Smooth muscle cell (in vitro differentiated cells): ENCODE measurements at regions not wholly inside any gene's neighbourhood (a gene's known extent, or its start where the extent isn't known, plus 50 kb on each side); places are given as distances from the start of the nearest gene placed in this dataset.

ENCODE experiments used
- DNase-seq: peaks from one replicate; lab custom pipeline; 2025; ENCODE audit not compliant: unreplicated experiment; lab: John Stamatoyannopoulos, UW
- H2AFZ ChIP-seq: fragments of 200-600 bp; sonication (generic); 2 replicates; pipeline ENCODE4 v1.6.0; 2016; ENCODE audit warnings: antibody characterized with exemption, low read depth, mild to moderate bottlenecking
- H3F3A ChIP-seq: fragments of 200-600 bp; sonication (generic); 2 replicates; pipeline ENCODE4 v1.6.0; 2017; ENCODE audit warnings: antibody characterized with exemption, low read depth
- H3K27ac ChIP-seq: fragments of 200-600 bp; sonication (generic); 2 replicates; pipeline ENCODE4 v1.5.1; 2016; ENCODE audit warnings: low read depth, mild to moderate bottlenecking
- H3K27me3 ChIP-seq: fragments of 200-600 bp; sonication (generic); 2 replicates; pipeline ENCODE4 v1.6.1; 2016; ENCODE audit warnings: low read depth, mild to moderate bottlenecking
- H3K36me3 ChIP-seq: fragments of 200-600 bp; sonication (generic); 2 replicates; pipeline ENCODE4 v1.5.1; 2016; ENCODE audit warnings: low read depth
- H3K4me1 ChIP-seq: fragments of 200-600 bp; sonication (generic); 2 replicates; pipeline ENCODE4 v1.5.1; 2016; ENCODE audit warnings: low read depth
- H3K4me2 ChIP-seq: fragments of 200-600 bp; sonication (generic); 2 replicates; pipeline ENCODE4 v1.6.0; 2016; ENCODE audit warnings: mild to moderate bottlenecking
- H3K4me3 ChIP-seq: fragments of 200-600 bp; sonication (generic); 2 replicates; pipeline ENCODE4 v1.5.1; 2016; ENCODE audit warnings: mild to moderate bottlenecking
- H3K79me2 ChIP-seq: fragments of 200-600 bp; sonication (generic); 2 replicates; pipeline ENCODE4 v1.6.0; 2016; ENCODE audit warnings: low read depth, mild to moderate bottlenecking
- H3K9ac ChIP-seq: fragments of 200-600 bp; sonication (generic); 2 replicates; pipeline ENCODE4 v1.6.0; 2016; ENCODE audit warnings: low read depth
- H3K9me3 ChIP-seq: fragments of 200-600 bp; sonication (generic); replicated peaks from 2 replicates; pipeline ENCODE4 v1.5.1; 2016; ENCODE audit warnings: low read depth
- H4K20me1 ChIP-seq: fragments of 200-600 bp; sonication (generic); 2 replicates; pipeline ENCODE4 v1.6.0; 2016; ENCODE audit warnings: low read depth
- WGBS: methylation state at CpG from one replicate; pipeline ENCODE4 v1.1.7; 2016; ENCODE audit warnings: low lambda C conversion rate; 5-methylcytosine and 5-hydroxymethylcytosine counted together
- TF ChIP-seq, protein P1 (sequence below): fragments of 200-600 bp; sonication (generic); IDR thresholded peaks from 2 replicates; pipeline ENCODE4 v1.5.1; 2017; ENCODE audit warnings: borderline replicate concordance, mild to moderate bottlenecking, antibody characterized with exemption; ENCODE audit not compliant: insufficient read depth, poor library complexity, severe bottlenecking

DNA sequence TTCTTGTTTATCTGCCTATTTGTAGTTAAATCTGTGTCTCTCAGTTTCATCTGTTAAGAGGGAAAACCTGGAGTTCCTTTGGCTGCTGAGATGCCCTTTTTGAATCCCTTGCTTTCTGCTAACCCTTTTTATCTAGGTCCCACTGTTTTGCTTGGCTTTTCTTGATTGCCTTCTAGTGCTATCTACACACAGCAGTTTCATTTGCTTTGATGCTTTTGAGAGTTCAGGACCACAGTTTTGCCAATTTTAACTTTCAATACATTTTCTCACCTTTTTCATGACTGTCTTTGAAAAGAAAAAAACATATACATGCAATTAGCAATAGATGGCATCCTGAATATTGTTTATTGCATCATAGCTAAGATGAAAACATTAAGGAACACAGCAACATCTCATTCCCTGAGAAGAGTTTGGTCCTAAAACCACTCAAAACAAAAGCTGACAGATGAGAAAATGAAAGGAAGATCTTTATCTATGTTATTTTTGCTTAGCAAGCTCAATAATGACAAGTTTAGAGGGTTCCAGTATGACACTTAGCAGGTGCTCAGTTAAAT is 241.4 kb upstream of the MEX3C start:
- no peak overlapping the region for H3K9ac ChIP-seq
- TF ChIP-seq, protein P1, sequence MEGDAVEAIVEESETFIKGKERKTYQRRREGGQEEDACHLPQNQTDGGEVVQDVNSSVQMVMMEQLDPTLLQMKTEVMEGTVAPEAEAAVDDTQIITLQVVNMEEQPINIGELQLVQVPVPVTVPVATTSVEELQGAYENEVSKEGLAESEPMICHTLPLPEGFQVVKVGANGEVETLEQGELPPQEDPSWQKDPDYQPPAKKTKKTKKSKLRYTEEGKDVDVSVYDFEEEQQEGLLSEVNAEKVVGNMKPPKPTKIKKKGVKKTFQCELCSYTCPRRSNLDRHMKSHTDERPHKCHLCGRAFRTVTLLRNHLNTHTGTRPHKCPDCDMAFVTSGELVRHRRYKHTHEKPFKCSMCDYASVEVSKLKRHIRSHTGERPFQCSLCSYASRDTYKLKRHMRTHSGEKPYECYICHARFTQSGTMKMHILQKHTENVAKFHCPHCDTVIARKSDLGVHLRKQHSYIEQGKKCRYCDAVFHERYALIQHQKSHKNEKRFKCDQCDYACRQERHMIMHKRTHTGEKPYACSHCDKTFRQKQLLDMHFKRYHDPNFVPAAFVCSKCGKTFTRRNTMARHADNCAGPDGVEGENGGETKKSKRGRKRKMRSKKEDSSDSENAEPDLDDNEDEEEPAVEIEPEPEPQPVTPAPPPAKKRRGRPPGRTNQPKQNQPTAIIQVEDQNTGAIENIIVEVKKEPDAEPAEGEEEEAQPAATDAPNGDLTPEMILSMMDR, result no peak
- no peaks in the 10 kb centered on the region for H3K4me1 ChIP-seq
- H3K36me3 ChIP-seq, result no peaks in the 10 kb centered on the region
- no peak overlapping the region for H3K27ac ChIP-seq
- H3K4me3 ChIP-seq, result no peak overlapping the region
- no peaks in the 10 kb centered on the region for H3K79me2 ChIP-seq
- H2AFZ ChIP-seq, result no peak overlapping the region
- DNase-seq, result no peak
- H3K4me2 ChIP-seq, result no peak overlapping the region
- H3F3A ChIP-seq, result no peaks in the 10 kb centered on the region
- no peaks in the 10 kb centered on the region for H3K9me3 ChIP-seq
- H4K20me1 ChIP-seq, result no peaks in the 10 kb centered on the region
- H3K27me3 ChIP-seq, result no peaks in the 10 kb centered on the region

DNA sequence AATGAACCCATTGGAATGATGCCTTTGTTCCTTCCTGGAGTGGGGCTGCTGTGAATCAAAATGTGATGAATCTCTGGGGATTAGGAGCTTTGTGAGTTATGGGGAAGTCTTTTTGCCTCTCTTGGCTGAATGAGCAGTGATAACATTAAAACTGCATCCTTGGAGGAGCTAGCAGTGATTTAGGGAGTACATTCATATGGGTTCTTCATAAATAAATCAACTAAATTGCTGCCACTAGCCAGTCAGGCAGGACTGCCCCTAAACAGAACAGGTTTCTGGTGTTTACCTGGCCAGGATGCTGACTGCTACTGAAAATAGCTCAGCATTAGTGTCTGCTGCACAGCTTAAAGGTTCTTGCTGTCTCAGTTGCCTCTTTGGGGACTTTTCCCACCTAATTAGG is 244.5 kb upstream of the MEX3C start:
- Histone ChIP-seq H3F3A (no peaks in the 10 kb centered on the region), H3K79me2 (no peaks in the 10 kb centered on the region), H3K4me1 (no peaks in the 10 kb centered on the region), H3K36me3 (no peaks in the 10 kb centered on the region), H3K27ac (no peak overlapping the region), H2AFZ (no peak overlapping the region), H4K20me1 (no peaks in the 10 kb centered on the region), H3K9me3 (no peaks in the 10 kb centered on the region), H3K4me2 (no peak overlapping the region), H3K9ac (no peak overlapping the region), H3K27me3 (no peaks in the 10 kb centered on the region), H3K4me3 (no peak overlapping the region)
- TF ChIP-seq, protein P1, result no peak
- DNase-seq, result no peak

DNA sequence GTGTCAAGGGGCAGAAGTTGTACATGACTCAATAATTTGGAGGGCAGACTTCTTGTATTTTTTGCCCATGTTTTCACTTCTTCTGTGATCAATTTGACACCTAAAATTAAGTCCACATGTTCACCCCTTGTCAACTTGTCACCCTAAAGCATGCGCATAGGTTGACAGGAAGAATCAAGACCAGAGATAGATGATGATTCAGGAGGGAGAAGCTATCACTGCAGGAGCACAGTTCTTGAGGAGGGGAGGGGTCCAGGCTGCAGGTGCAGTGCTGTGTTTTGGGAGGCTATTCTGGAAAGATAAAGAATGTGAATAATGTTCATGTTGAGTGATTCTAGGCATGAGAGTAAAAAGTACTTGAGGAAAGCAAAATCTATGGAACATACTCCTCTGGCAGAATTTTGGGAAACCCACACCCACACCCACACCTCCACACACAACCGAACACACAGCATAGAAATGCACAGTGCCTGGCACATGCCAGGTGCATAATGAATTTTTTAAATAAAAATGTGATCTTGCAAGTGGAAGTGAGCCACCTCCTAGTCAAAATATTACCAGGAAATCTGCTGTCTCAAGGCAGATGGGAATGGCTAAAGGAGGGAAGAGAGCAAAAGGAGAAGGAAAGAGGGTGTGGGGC is 249.2 kb upstream of the MEX3C start:
- Histone ChIP-seq H3F3A (no peaks in the 10 kb centered on the region), H3K79me2 (no peaks in the 10 kb centered on the region), H3K27me3 (no peaks in the 10 kb centered on the region), H4K20me1 (no peaks in the 10 kb centered on the region), H2AFZ (no peak overlapping the region), H3K9ac (no peak overlapping the region), H3K4me3 (no peak overlapping the region), H3K27ac (no peak overlapping the region), H3K9me3 (no peaks in the 10 kb centered on the region), H3K4me1 (no peaks in the 10 kb centered on the region), H3K4me2 (no peak overlapping the region), H3K36me3 (no peaks in the 10 kb centered on the region)
- TF ChIP-seq, protein P1, result no peak
- 95% methylated on average over 2 of the region's 2 CpGs for WGBS
- DNase-seq, result no peak
